Endothelial cell of umbilical vein (primary cell): ENCODE measurements at regions not wholly inside any gene's neighbourhood (a gene's known extent, or its start where the extent isn't known, plus 50 kb on each side); places are given as distances from the start of the nearest gene placed in this dataset.

Experiments
- BruUV-seq: library from RNA; stranded (reverse); fragments of 400-500 nt; replicated peaks from 2 replicates; lab custom pipeline; 2021; lab: Mats Ljungman, UMichigan
- CTCF ChIA-PET: fragments of 300-600, 350-600 bp; sonication (Branson Sonifier 250); formaldehyde crosslinking; loops from one replicate; lab custom pipeline; 2021; ENCODE audit warnings: antibody characterized with exemption, inconsistent platforms; lab: Charles Lee
- POLR2A ChIA-PET: fragments of 300-600, 350-600 bp; sonication (Branson Sonifier 250); formaldehyde crosslinking; loops from one replicate; lab custom pipeline; 2021; ENCODE audit warnings: antibody characterized with exemption, inconsistent platforms; lab: Charles Lee
- DNase-seq: peaks from one replicate; pipeline ENCODE4 v3.0.0-alpha.2; 2011; ENCODE audit warnings: low read depth, low spot score
- FAIRE-seq: peaks from 2 replicates; lab custom pipeline; 2011; peaks lifted over from hg19 to GRCh38; lab: Jason Lieb, UNC
- H2AFZ ChIP-seq: 2 replicates; pipeline ENCODE4 v1.6.0; 2012; ENCODE audit warnings: low read depth, low read length, control low read depth, inconsistent platforms
- H3K27ac ChIP-seq: 2 replicates; pipeline ENCODE4 v1.5.1; 2011; ENCODE audit warnings: low read depth, mild to moderate bottlenecking, control low read depth, low read length, moderate library complexity; ENCODE audit not compliant: insufficient read depth
- H3K27me3 ChIP-seq, 2 experiments: 2 replicates each; pipeline versions ENCODE4 v1.6.0 to v1.6.1; 2011; ENCODE audit warnings: low read length in 2 of 2, mixed read lengths in 1 of 2; ENCODE audit not compliant: control insufficient read depth in 2 of 2, insufficient read depth in 2 of 2
- H3K36me3 ChIP-seq, 2 experiments: 2 replicates in 1 of 2; 3 replicates in 1 of 2; pipeline ENCODE4 v1.5.1; 2011; ENCODE audit warnings: low read length in 2 of 2, mild to moderate bottlenecking in 1 of 2, moderate library complexity in 1 of 2; ENCODE audit not compliant: control insufficient read depth in 2 of 2, insufficient read depth in 2 of 2; ENCODE audit errors: extremely low read depth in 1 of 2
- H3K4me1 ChIP-seq: 3 replicates; pipeline ENCODE4 v1.5.1; 2011; ENCODE audit warnings: mild to moderate bottlenecking, low read length; ENCODE audit not compliant: control insufficient read depth, insufficient read depth; ENCODE audit errors: extremely low read depth
- H3K4me2 ChIP-seq: 2 replicates; pipeline ENCODE4 v1.6.1; 2011; ENCODE audit warnings: low read length, control low read depth, mixed read lengths; ENCODE audit not compliant: insufficient read depth
- H3K4me3 ChIP-seq, 3 experiments: fragments of 200-600 bp in 1 of 3; sonication (generic), shearing (Covaris generic) in 1 of 3; replicated peaks in 1 of 3; 2 replicates each; pipeline ENCODE4 v1.5.1; 2011 to 2016; ENCODE audit warnings: control low read depth in 3 of 3, low read length in 3 of 3, mild to moderate bottlenecking in 2 of 3, inconsistent platforms in 1 of 3, low read depth in 1 of 3, moderate library complexity in 1 of 3; ENCODE audit not compliant: insufficient read depth in 1 of 3
- H3K79me2 ChIP-seq: 2 replicates; pipeline ENCODE4 v1.6.0; 2012; ENCODE audit warnings: low read length, inconsistent platforms; ENCODE audit not compliant: control insufficient read depth, insufficient read depth
- H3K9ac ChIP-seq: replicated peaks from 2 replicates; pipeline ENCODE3; 2011; ENCODE audit warnings: low read length, control low read depth; ENCODE audit not compliant: insufficient read depth; ENCODE audit errors: extremely low read depth
- H3K9me1 ChIP-seq: replicated peaks from 3 replicates; pipeline ENCODE4 v1.6.0; 2011; ENCODE audit warnings: mild to moderate bottlenecking, low read length; ENCODE audit not compliant: control insufficient read depth, insufficient read depth; ENCODE audit errors: extremely low read depth
- H3K9me3 ChIP-seq: replicated peaks from 2 replicates; pipeline ENCODE4 v1.5.1; 2012; ENCODE audit warnings: low read length, inconsistent platforms; ENCODE audit not compliant: control insufficient read depth, insufficient read depth
- H4K20me1 ChIP-seq: replicated peaks from 2 replicates; pipeline ENCODE3; 2011; ENCODE audit warnings: mild to moderate bottlenecking, low read length; ENCODE audit not compliant: control insufficient read depth, insufficient read depth; ENCODE audit errors: extremely low read depth
- CTCF ChIP-seq, 2 donors: IDR thresholded peaks; 1 replicate in 1 of 2; 2 replicates in 1 of 2; pipeline ENCODE4 v1.5.1; 2011; ENCODE audit warnings: low read length in 2 of 2, mild to moderate bottlenecking in 2 of 2, moderate library complexity in 2 of 2, control low read depth in 1 of 2, inconsistent platforms in 1 of 2, low read depth in 1 of 2; ENCODE audit not compliant: insufficient read depth in 1 of 2; ENCODE audit errors: extremely low read depth in 1 of 2
- EZH2 ChIP-seq: IDR thresholded peaks from 2 replicates; pipeline ENCODE4 v1.6.1; 2012; ENCODE audit warnings: borderline replicate concordance, low read depth, mild to moderate bottlenecking, moderate library complexity, low read length, inconsistent platforms; ENCODE audit not compliant: severe bottlenecking
- FOS ChIP-seq: IDR thresholded peaks from 2 replicates; pipeline ENCODE4 v1.6.1; 2011; ENCODE audit warnings: mild to moderate bottlenecking, low read length, moderate library complexity, borderline replicate concordance; ENCODE audit not compliant: insufficient read depth
- GATA2 ChIP-seq: IDR thresholded peaks from 2 replicates; pipeline ENCODE4 v1.7.0; 2011; ENCODE audit warnings: low read depth, mild to moderate bottlenecking, moderate library complexity, mixed read lengths, low read length; ENCODE audit not compliant: insufficient read length, insufficient read depth
- JUN ChIP-seq: IDR thresholded peaks from 2 replicates; pipeline ENCODE4 v1.6.1; 2011; ENCODE audit warnings: borderline replicate concordance, low read depth; ENCODE audit not compliant: insufficient read length, insufficient read depth
- MAX ChIP-seq: IDR thresholded peaks from 2 replicates; pipeline ENCODE4 v1.6.1; 2011; ENCODE audit not compliant: insufficient read depth, insufficient read length
- MYC ChIP-seq: IDR thresholded peaks from one replicate; pipeline ENCODE4 v1.6.1; 2011; ENCODE audit warnings: mild to moderate bottlenecking, low read depth, low read length
- POLR2A ChIP-seq: IDR thresholded peaks from 2 replicates; pipeline ENCODE4 v1.6.1; 2012; ENCODE audit warnings: low read depth, mild to moderate bottlenecking, control low read depth, low read length
- POLR2AphosphoS5 ChIP-seq: IDR thresholded peaks from 2 replicates; pipeline ENCODE4 v1.6.1; 2012; ENCODE audit warnings: low read depth, mild to moderate bottlenecking, control low read depth, low read length, moderate library complexity; ENCODE audit not compliant: insufficient read depth
- dilution Hi-C: fragments of 300-500 bp; cut with MboI; formaldehyde crosslinking; loops from one replicate; pipeline ENCODE4 v1.15.0; 2019; ENCODE audit warnings: low sequenced_read_pairs; ENCODE audit not compliant: extremely low pct_ligation_motif_present
- intact Hi-C: fragments of 100-400 bp; cut with micrococcal nuclease; formaldehyde crosslinking; loops from one replicate; pipeline ENCODE4 v1.10.0; 2022

- Histone ChIP-seq H3K4me3 (no peak overlapping the region), H3K9ac (no peak overlapping the region), H3K79me2 (no peaks in the 10 kb centered on the region), H2AFZ (no peak overlapping the region), H3K9me3 (no peaks in the 10 kb centered on the region), H3K4me1 (no peaks in the 10 kb centered on the region), H3K9me1 (no peaks in the 10 kb centered on the region), H3K27ac (no peak overlapping the region), H3K27me3 (no peaks in the 10 kb centered on the region), H4K20me1 (no peaks in the 10 kb centered on the region), H3K36me3 (no peaks in the 10 kb centered on the region), H3K4me2 (no peak overlapping the region)
- BruUV-seq: no TSS peak
- FAIRE-seq (no peak), DNase-seq (no peak)
- dilution Hi-C loops: no loop called here
- ChIA-PET POLR2A (no interaction called here), CTCF (interaction anchor here (0.6 kb wide), 1 partner anchor 122 kb away, joined by 3 read pairs; no protein-coding TSS in a partner anchor)
- intact Hi-C loops: no loop called here
- TF ChIP-seq POLR2A: no peak
- TF ChIP-seq EZH2: no peak
- TF ChIP-seq JUN: no peak
- no peak for TF ChIP-seq GATA2
- no peak for TF ChIP-seq POLR2AphosphoS5
- no peak for TF ChIP-seq FOS
- no peak for TF ChIP-seq CTCF (IDR thresholded peaks at IDR 0.05; ENCODE audit: extremely low read depth in 1 of 2, insufficient read depth in 1 of 2, low read depth in 1 of 2, low read length in 2 of 2)
- TF ChIP-seq MAX: no peak
- TF ChIP-seq MYC: no peak
These were observed 137.9 kb downstream of the SLC4A3 start for GRCh38 chr2:219765231-219765911.
